GM10266 (cell line): ENCODE measurements at regions not wholly inside any gene's neighbourhood (a gene's known extent, or its start where the extent isn't known, plus 50 kb on each side); places are given as distances from the start of the nearest gene placed in this dataset.

Experiments used
- DNase-seq: peaks from one replicate; pipeline ENCODE4 v3.0.0; 2012; ENCODE audit errors: extremely low spot score
- CTCF ChIP-seq: IDR thresholded peaks from 2 replicates; pipeline ENCODE4 v1.5.1; 2012; ENCODE audit warnings: mild to moderate bottlenecking, low read depth; ENCODE audit not compliant: control insufficient read depth, insufficient read depth; ENCODE audit errors: missing control alignments

- DNase-seq: no peak
- no peak for TF ChIP-seq CTCF
These were observed 728.7 kb upstream of the GHITM start for GRCh38 chr10:83410570-83410969.

GRCh38 chr10:83425306-83425705, 714.0 kb upstream of the GHITM start:
- DNase-seq: no peak
- no peak for TF ChIP-seq CTCF

GRCh38 chr10:83427101-83427500, 712.2 kb upstream of the GHITM start:
- TF ChIP-seq CTCF: no peak
- no peak for DNase-seq

- no peak for TF ChIP-seq CTCF
- DNase-seq: no peak
These were observed 706.9 kb upstream of the GHITM start for GRCh38 chr10:83432261-83433045.

- TF ChIP-seq CTCF: no peak
These were observed 705.6 kb upstream of the GHITM start for GRCh38 chr10:83433705-83434104.

GRCh38 chr10:83448013-83448412, 691.3 kb upstream of the GHITM start:
- DNase-seq: no peak
- no peak for TF ChIP-seq CTCF

More at GRCh38 chr10:83433705-83434104, 705.6 kb upstream of the GHITM start:
- DNase-seq: no peak

GRCh38 chr10:83458611-83459010, 680.7 kb upstream of the GHITM start:
- DNase-seq: no peak
- TF ChIP-seq CTCF: no peak
